Psoas muscle (tissue), 7 donors: ENCODE measurements at regions not wholly inside any gene's neighbourhood (a gene's known extent, or its start where the extent isn't known, plus 50 kb on each side); places are given as distances from the start of the nearest gene placed in this dataset.
"Not testable (repeated sequence)": the region's sequence is repeated elsewhere in the genome, so short reads cannot be mapped to it uniquely, and the experiment has no call there.

Experiments
- ATAC-seq, 4 donors: fragments of 200-7000 bp; cut with Tn5 transposase; one replicate each; pipeline ENCODE4 v1.9.1; 2020; ENCODE audit warnings: moderate library complexity in 3 of 4, mild to moderate bottlenecking in 2 of 4
- DNase-seq, 2 donors: peaks; one replicate each; pipeline ENCODE4 v3.0.0-alpha.2; 2020
- H3K27ac ChIP-seq: fragments of 200-600 bp; one replicate; pipeline ENCODE4 v1.8.0; 2022
- H3K27me3 ChIP-seq, 3 donors: fragments of 200-600 bp in 1 of 3; one replicate each; pipeline versions ENCODE4 v1.6.1 to v1.8.0; 2013 to 2022; ENCODE audit warnings: low read length in 2 of 3, mild to moderate bottlenecking in 2 of 3, moderate library complexity in 1 of 3; ENCODE audit not compliant: insufficient read depth in 3 of 3
- H3K36me3 ChIP-seq, 2 donors: fragments of 200-600 bp in 1 of 2; one replicate each; pipeline versions ENCODE4 v1.6.1 to v1.8.0; 2013 to 2022; ENCODE audit warnings: low read depth in 1 of 2, mild to moderate bottlenecking in 1 of 2, moderate library complexity in 1 of 2; ENCODE audit not compliant: insufficient read depth in 1 of 2
- H3K4me1 ChIP-seq: fragments of 200-600 bp; one replicate; pipeline ENCODE4 v1.8.0; 2022
- H3K4me3 ChIP-seq: fragments of 200-600 bp; one replicate; pipeline ENCODE4 v1.8.0; 2022; ENCODE audit warnings: mild to moderate bottlenecking
- H3K9me3 ChIP-seq: fragments of 200-600 bp; one replicate; pipeline ENCODE4 v1.8.0; 2022
- WGBS, 3 donors: extraction: QIAGEN DNeasy Blood & Tissue Kit; methylation state at CpG; one replicate each; pipeline versions ENCODE4 v1.1.6 to v1.1.7; 2013; 5-methylcytosine and 5-hydroxymethylcytosine counted together
- intact Hi-C, 2 donors: fragments of 100-400 bp; cut with DNase I; formaldehyde crosslinking; loops; one replicate each; pipeline versions ENCODE4 v1.11.0 to v1.14.2; 2022
- TF ChIP-seq, protein P1 (sequence below): fragments of 200-600 bp; IDR thresholded peaks from one replicate; pipeline ENCODE4 v1.8.0; 2022; ENCODE audit warnings: antibody characterized with exemption
- donor health status: healthy with polysubstance abuse.
- donor health status: DM: no; HTN: no; CAD: no; lungs with moderate emphysema.
- donor health status: Bipolar disorder and iron deficiency.
- donor health status: healthy.
- donor health status: DM: yes; HTN: yes; CAD: no.
- donor health status: DM: no; HTN: no; CAD: no.
- donor health status: DM: yes; HTN: yes; CAD: no.

DNA sequence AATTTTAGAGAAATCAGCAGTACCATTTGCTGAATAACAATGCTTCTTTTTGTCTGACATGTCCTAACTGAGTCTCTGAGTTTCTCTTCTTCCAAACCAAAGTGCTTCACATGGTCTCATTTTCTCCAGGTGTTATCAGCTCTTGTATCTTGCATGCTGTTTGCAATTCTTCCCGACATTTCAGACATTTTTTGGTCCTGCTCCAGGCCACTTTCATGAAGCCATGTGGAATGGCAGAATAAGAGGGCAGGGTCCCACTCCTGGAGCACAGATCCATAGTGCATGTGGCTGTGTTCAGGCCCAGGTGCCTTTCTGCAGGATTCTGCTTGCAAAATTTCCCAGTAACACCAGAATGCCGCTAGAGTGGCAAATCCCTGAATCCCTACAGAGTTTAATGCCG, 916.2 kb downstream of the NXPH1 start:
- no peak for DNase-seq
- no peaks in the 10 kb centered on the region for H3K9me3 ChIP-seq
- TF ChIP-seq, protein P1, sequence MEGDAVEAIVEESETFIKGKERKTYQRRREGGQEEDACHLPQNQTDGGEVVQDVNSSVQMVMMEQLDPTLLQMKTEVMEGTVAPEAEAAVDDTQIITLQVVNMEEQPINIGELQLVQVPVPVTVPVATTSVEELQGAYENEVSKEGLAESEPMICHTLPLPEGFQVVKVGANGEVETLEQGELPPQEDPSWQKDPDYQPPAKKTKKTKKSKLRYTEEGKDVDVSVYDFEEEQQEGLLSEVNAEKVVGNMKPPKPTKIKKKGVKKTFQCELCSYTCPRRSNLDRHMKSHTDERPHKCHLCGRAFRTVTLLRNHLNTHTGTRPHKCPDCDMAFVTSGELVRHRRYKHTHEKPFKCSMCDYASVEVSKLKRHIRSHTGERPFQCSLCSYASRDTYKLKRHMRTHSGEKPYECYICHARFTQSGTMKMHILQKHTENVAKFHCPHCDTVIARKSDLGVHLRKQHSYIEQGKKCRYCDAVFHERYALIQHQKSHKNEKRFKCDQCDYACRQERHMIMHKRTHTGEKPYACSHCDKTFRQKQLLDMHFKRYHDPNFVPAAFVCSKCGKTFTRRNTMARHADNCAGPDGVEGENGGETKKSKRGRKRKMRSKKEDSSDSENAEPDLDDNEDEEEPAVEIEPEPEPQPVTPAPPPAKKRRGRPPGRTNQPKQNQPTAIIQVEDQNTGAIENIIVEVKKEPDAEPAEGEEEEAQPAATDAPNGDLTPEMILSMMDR: no peak
- intact Hi-C loops: no loop called here
- H3K27me3 ChIP-seq: no peaks in the 10 kb centered on the region
- 69 to 73% (median 72%) methylated on average over 3 of the region's 3 CpGs for WGBS, 3 donors
- H3K27ac ChIP-seq: no peak overlapping the region
- H3K4me3 ChIP-seq: no peak overlapping the region
- H3K36me3 ChIP-seq: no peaks in the 10 kb centered on the region
- H3K4me1 ChIP-seq: no peaks in the 10 kb centered on the region
- no peak for ATAC-seq

DNA sequence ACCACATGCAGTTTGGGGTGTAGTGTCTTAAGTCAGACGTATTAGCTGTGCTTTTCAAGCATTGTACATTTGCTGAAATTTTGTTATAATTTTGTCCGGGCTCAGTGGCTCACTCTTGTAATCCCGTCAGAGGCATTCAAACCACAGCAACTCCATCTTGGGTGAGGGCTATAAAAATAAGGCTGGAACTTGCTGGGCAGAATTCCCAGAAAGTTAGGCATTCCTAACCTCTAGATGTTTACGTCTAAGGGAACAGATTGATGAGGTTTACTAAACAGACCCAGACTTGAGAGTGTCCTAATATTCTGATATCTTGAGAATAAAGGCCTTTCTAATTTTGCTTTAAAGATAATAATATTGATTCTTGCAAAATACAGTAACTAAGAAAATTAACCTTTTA, 957.8 kb downstream of the NXPH1 start:
- H3K4me1 ChIP-seq: no peaks in the 10 kb centered on the region
- no peak overlapping the region for H3K4me3 ChIP-seq
- TF ChIP-seq, protein P1: no peak
- DNase-seq (no peak), ATAC-seq (no peak)
- H3K9me3 ChIP-seq: peaks cover 14% of the 10 kb centered on the region
- 73 to 74% (median 73%) methylated on average over 4 of the region's 4 CpGs for WGBS, 3 donors
- no peaks in the 10 kb centered on the region for H3K36me3 ChIP-seq
- no peaks in the 10 kb centered on the region for H3K27me3 ChIP-seq
- intact Hi-C loops: no loop called here
- no peak overlapping the region for H3K27ac ChIP-seq

DNA sequence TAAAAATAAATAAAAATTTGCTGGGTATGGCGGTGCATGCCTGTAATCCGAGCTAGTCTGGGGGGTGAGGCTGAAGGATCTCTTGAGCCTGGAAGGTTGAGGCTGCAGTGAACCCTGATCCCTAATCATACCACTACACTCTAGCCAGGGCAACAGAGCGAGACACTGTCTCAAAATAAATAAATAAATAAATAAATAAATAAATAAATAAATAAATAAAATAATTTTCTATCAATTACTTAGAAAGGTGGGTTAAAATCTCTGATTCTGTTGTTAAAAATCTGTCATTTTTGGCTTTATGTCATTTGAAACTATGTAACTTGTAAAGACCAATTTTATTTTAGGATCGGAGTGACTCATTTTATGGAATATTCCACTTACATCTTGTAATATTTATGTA, 958.6 kb downstream of the NXPH1 start:
- Histone ChIP-seq H3K9me3 (peaks cover 7% of the 10 kb centered on the region), H3K27ac (no peak overlapping the region)
- TF ChIP-seq, protein P1: no peak

DNA sequence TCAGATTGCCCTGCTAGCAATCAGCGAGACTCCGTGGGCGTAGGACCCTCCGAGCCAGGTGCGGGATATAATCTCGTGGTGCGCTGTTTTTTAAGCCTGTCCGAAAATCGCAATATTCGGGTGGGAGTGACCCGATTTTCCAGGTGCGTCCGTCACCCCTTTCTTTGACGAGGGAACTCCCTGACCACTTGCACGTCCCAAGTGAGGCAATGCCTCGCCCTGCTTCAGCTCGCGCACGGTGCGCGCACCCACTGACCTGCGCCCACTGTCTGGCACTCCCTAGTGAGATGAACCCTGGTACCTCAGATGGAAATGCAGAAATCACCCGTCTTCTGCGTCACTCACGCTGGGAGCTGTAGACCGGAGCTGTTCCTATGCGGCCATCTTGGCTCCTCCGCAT, 971.0 kb downstream of the NXPH1 start:
- intact Hi-C loops, ATAC-seq, H3K4me1 ChIP-seq, H3K27ac ChIP-seq, H3K9me3 ChIP-seq, H3K36me3 ChIP-seq, H3K27me3 ChIP-seq, DNase-seq, H3K4me3 ChIP-seq: not testable (repeated sequence)
- 95 to 97% (median 96%) methylated on average over 28 of the region's 28 CpGs for WGBS, 3 donors

More for the DNA sequence above, 958.6 kb downstream of the NXPH1 start:
- DNase-seq (no peak), ATAC-seq (no peak)
- no peaks in the 10 kb centered on the region for H3K36me3 ChIP-seq
- intact Hi-C loops: no loop called here
- H3K4me3 ChIP-seq: no peak overlapping the region
- 80 to 83% (median 81%) methylated on average over 4 of the region's 4 CpGs for WGBS, 3 donors
- no peaks in the 10 kb centered on the region for H3K4me1 ChIP-seq
- no peaks in the 10 kb centered on the region for H3K27me3 ChIP-seq

DNA sequence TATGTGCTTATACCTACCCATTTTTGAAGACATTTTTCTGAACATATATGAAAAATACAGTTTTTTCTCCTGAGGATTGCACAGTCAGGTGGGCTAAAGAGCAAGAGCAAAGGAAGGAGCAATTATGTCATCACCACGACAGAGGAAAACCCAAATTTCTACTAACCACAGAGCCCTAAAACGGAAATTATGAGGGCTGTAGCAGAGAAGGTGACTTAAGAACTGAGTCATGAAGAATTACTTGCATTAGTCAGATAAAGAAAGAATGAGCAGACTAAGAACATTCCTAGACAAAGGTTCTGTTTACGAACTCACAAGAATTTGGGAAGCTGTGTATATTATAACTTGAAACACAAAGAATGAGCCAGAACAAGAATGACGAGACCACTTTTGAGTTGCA, 974.4 kb downstream of the NXPH1 start:
- Histone ChIP-seq H3K36me3 (no peaks in the 10 kb centered on the region), H3K27me3 (no peaks in the 10 kb centered on the region), H3K4me1 (no peaks in the 10 kb centered on the region), H3K27ac (no peak overlapping the region), H3K4me3 (no peak overlapping the region), H3K9me3 (peaks cover 4% of the 10 kb centered on the region)
- intact Hi-C loops: no loop called here
- ATAC-seq (no peak), DNase-seq (no peak)
- TF ChIP-seq, protein P1: no peak
- 66 to 78% (median 73%) methylated on average over 4 of the region's 4 CpGs for WGBS, 3 donors
